WTC11 (cell line): ENCODE measurements at regions not wholly inside any gene's neighbourhood (a gene's known extent, or its start where the extent isn't known, plus 50 kb on each side); places are given as distances from the start of the nearest gene placed in this dataset.

ENCODE experiments used
- ATAC-seq: fragments of 200-7000 bp; cut with Tn5 transposase; 2 replicates; pipeline ENCODE4 v1.10.0; 2021; ENCODE audit warnings: mild to moderate bottlenecking, moderate library complexity
- CTCF ChIA-PET: fragments of 300-600 bp; sonication (Branson Sonifier 250); formaldehyde crosslinking; loops from one replicate; lab custom pipeline; 2021; ENCODE audit warnings: antibody characterized with exemption; lab: Charles Lee
- POLR2A ChIA-PET: fragments of 350-600 bp; sonication (Branson Sonifier 250); formaldehyde crosslinking; loops from one replicate; lab custom pipeline; 2021; ENCODE audit warnings: antibody characterized with exemption; lab: Charles Lee
- DNase-seq: peaks from one replicate; pipeline ENCODE4 v3.0.0; 2021; ENCODE audit warnings: low spot score
- H3K27ac Mint-ChIP-seq: 2 replicates; pipeline ENCODE4 v1.8.0; 2021; ENCODE audit warnings: mixed read lengths
- H3K27me3 Mint-ChIP-seq: 2 replicates; pipeline ENCODE4 v1.8.0; 2021; ENCODE audit warnings: low read depth, mild to moderate bottlenecking, moderate library complexity, mixed read lengths
- H3K36me3 Mint-ChIP-seq: 2 replicates; pipeline ENCODE4 v1.8.0; 2021; ENCODE audit warnings: mixed read lengths
- H3K4me1 Mint-ChIP-seq: 2 replicates; pipeline ENCODE4 v1.8.0; 2022; ENCODE audit warnings: mixed read lengths
- H3K4me3 Mint-ChIP-seq: 2 replicates; pipeline ENCODE4 v1.8.0; 2021; ENCODE audit warnings: mild to moderate bottlenecking, moderate library complexity, mixed read lengths
- H3K9me3 Mint-ChIP-seq: 2 replicates; pipeline ENCODE4 v1.8.0; 2021; ENCODE audit warnings: mixed read lengths
- ARID4B ChIP-seq: sonication (generic); formaldehyde crosslinking; IDR thresholded peaks from 2 replicates; pipeline ENCODE4 v1.8.0; 2023; ENCODE audit warnings: missing genetic modification reagents, mild to moderate bottlenecking, borderline replicate concordance
- ATF2 ChIP-seq: sonication (generic); formaldehyde crosslinking; IDR thresholded peaks from 2 replicates; pipeline ENCODE4 v1.8.1; 2022; ENCODE audit warnings: low read depth, missing genetic modification reagents, borderline replicate concordance
- ATF3 ChIP-seq: sonication (generic); formaldehyde crosslinking; conservative IDR thresholded peaks from 2 replicates; pipeline ENCODE4 v1.8.1; 2022; ENCODE audit warnings: mild to moderate bottlenecking, missing genetic modification reagents
- ATF6 ChIP-seq: sonication (generic); formaldehyde crosslinking; IDR thresholded peaks from 2 replicates; pipeline ENCODE4 v1.8.1; 2023; ENCODE audit warnings: mild to moderate bottlenecking, missing genetic modification reagents
- CDX4 ChIP-seq: fragments of 250-450 bp; sonication (Bioruptor Pico); IDR thresholded peaks from 2 replicates; pipeline ENCODE4 v1.9.0; 2021; ENCODE audit warnings: moderate library complexity, mild to moderate bottlenecking, inconsistent platforms, borderline replicate concordance
- E2F1 ChIP-seq: sonication (generic); formaldehyde crosslinking; IDR thresholded peaks from 2 replicates; pipeline ENCODE4 v1.8.0; 2022; ENCODE audit warnings: mild to moderate bottlenecking, missing genetic modification reagents
- FOXP4 ChIP-seq: sonication (generic); formaldehyde crosslinking; IDR thresholded peaks from 2 replicates; pipeline ENCODE4 v1.8.0; 2022; ENCODE audit warnings: mild to moderate bottlenecking, missing genetic modification reagents
- KAT7 ChIP-seq: sonication (generic); formaldehyde crosslinking; IDR thresholded peaks from 2 replicates; pipeline ENCODE4 v1.8.1; 2023; ENCODE audit warnings: missing genetic modification reagents, mild to moderate bottlenecking, borderline replicate concordance
- NR1H2 ChIP-seq: sonication (generic); formaldehyde crosslinking; IDR thresholded peaks from 2 replicates; pipeline ENCODE4 v1.9.0; 2021; ENCODE audit warnings: mild to moderate bottlenecking, moderate library complexity, missing genetic modification reagents
- SMAD4 ChIP-seq: sonication (generic); formaldehyde crosslinking; IDR thresholded peaks from 2 replicates; pipeline ENCODE4 v1.8.0; 2022; ENCODE audit warnings: mild to moderate bottlenecking, missing genetic modification reagents
- SP1 ChIP-seq: sonication (generic); formaldehyde crosslinking; conservative IDR thresholded peaks from 2 replicates; pipeline ENCODE4 v1.8.1; 2022; ENCODE audit warnings: missing genetic modification reagents
- ZNF317 ChIP-seq: sonication (generic); formaldehyde crosslinking; IDR thresholded peaks from 2 replicates; pipeline ENCODE4 v1.8.1; 2023; ENCODE audit warnings: low read depth, mild to moderate bottlenecking, moderate library complexity, missing genetic modification reagents, borderline replicate concordance

GRCh38 chr1:78375996-78376395, 114.8 kb upstream of the PTGFR start (continued):
- TF ChIP-seq ZNF317 (CRISPR knock-in tag) = no peak
- no peak for TF ChIP-seq SMAD4 (CRISPR knock-in tag)
- TF ChIP-seq, all 79 proteins: peak for 0

GRCh38 chr1:78377356-78377928, 113.3 kb upstream of the PTGFR start:
- POLR2A ChIA-PET = no interaction called here
- Mint-ChIP-seq H3K9me3 (no peaks in the 10 kb centered on the region), H3K27me3 (no peaks in the 10 kb centered on the region; the same call in 1 of the 2 replicates), H3K4me3 (no peak overlapping the region), H3K27ac (no peak overlapping the region), H3K36me3 (no peaks in the 10 kb centered on the region), H3K4me1 (no peaks in the 10 kb centered on the region)
- CTCF ChIA-PET = no interaction called here
- DNase-seq (no peak), ATAC-seq (no peak)
- no peak for TF ChIP-seq ATF3 (CRISPR knock-in tag)
- TF ChIP-seq KAT7 (CRISPR knock-in tag) = no peak
- no peak for TF ChIP-seq SMAD4 (CRISPR knock-in tag)
- no peak for TF ChIP-seq SP1
- no peak for TF ChIP-seq ATF2 (CRISPR knock-in tag)
- TF ChIP-seq FOXP4 (CRISPR knock-in tag) = no peak
- TF ChIP-seq CDX4 (CRISPR knock-in tag) = no peak
- no peak for TF ChIP-seq ATF6 (CRISPR knock-in tag)
- no peak for TF ChIP-seq E2F1 (CRISPR knock-in tag)
- TF ChIP-seq NR1H2 = no peak
- no peak for TF ChIP-seq ARID4B (CRISPR knock-in tag)
